Stimulated activated effector memory CD8-positive, alpha-beta T cell treated with anti-CD3 and anti-CD28 coated beads, Interleukin-12 subunit alpha, Interleukin-12 subunit beta, amount 100 ng/mL, for 72 hours (primary cell): ENCODE measurements at regions not wholly inside any gene's neighbourhood (a gene's known extent, or its start where the extent isn't known, plus 50 kb on each side); places are given as distances from the start of the nearest gene placed in this dataset.
"Not testable (repeated sequence)": the region's sequence is repeated elsewhere in the genome, so short reads cannot be mapped to it uniquely, and the experiment has no call there.

Experiments used
- ATAC-seq: fragments of 150-1000 bp; cut with Tn5 transposase; 2 replicates; pipeline ENCODE4 v1.10.0; 2021
- DNase-seq, 2 donors: peaks; one replicate each; pipeline ENCODE4 v3.0.0; 2021 to 2022; ENCODE audit warnings: low spot score in 2 of 2
- H3K27ac Mint-ChIP-seq: one replicate; pipeline ENCODE4 v1.8.0; 2022; ENCODE audit warnings: mild to moderate bottlenecking, mixed read lengths
- H3K36me3 Mint-ChIP-seq: one replicate; pipeline ENCODE4 v1.8.0; 2022; ENCODE audit warnings: mild to moderate bottlenecking, mixed read lengths
- H3K4me1 Mint-ChIP-seq: one replicate; pipeline ENCODE4 v1.8.0; 2022; ENCODE audit warnings: mixed read lengths
- H3K4me3 Mint-ChIP-seq: one replicate; pipeline ENCODE4 v1.8.0; 2022; ENCODE audit warnings: mild to moderate bottlenecking, mixed read lengths
- H3K9me3 Mint-ChIP-seq: one replicate; pipeline ENCODE4 v1.8.0; 2022; ENCODE audit warnings: mixed read lengths

GRCh38 chr20:48215536-48215935 lies 430.3 kb upstream of the SULF2 start:
- Mint-ChIP-seq H3K36me3 (no peaks in the 10 kb centered on the region), H3K9me3 (no peaks in the 10 kb centered on the region), H3K4me3 (no peak overlapping the region), H3K4me1 (no peaks in the 10 kb centered on the region), H3K27ac (no peak overlapping the region)
- ATAC-seq (no peak), DNase-seq (no peak)

DNA sequence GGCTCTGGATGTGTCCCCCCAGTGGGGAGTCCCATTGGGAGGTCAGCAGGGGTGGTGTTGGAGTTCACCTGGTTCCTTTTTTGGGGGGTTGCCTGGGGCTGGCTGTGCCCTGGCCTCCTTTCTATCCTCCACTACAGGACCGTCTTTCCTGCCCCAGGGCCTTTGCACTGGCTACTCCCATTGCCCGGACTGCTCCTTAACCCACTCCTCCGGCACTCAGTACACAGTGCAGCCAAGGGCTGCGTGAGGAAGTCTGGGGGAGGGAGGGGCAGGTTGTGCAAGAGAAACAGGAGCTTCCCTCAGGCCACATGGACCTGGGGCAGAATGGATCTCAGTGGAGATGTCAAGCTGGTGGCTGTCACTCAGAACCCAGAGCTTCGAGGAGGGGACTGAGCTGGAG lies 429.3 kb upstream of the SULF2 start:
- DNase-seq (no peak), ATAC-seq (no peak)
- no peaks in the 10 kb centered on the region for H3K36me3 Mint-ChIP-seq
- no peak overlapping the region for H3K4me3 Mint-ChIP-seq
- no peaks in the 10 kb centered on the region for H3K4me1 Mint-ChIP-seq
- H3K27ac Mint-ChIP-seq, result no peak overlapping the region
- no peaks in the 10 kb centered on the region for H3K9me3 Mint-ChIP-seq

DNA sequence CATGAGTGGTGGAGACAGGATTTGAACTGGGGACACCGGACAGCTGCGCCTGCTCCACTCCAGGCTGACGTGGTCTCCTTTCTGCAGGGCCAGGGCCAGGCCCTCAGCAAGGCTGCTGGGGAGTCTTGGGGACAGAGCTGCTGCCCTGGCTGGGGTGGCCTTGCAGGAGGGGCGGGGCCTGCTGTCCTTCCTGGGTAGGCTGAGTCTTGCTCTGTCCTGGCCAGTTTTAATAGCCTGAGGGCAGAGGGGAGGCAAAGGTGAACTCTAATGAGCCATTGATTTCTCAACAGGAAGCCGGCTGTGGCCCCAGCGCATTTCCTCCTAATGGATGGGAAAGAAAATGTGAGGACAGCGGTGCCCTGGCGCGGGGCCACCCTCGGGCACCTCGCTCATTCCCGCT lies 428.4 kb upstream of the SULF2 start:
- not testable (repeated sequence) for H3K9me3 Mint-ChIP-seq, H3K27ac Mint-ChIP-seq, H3K36me3 Mint-ChIP-seq, ATAC-seq, DNase-seq, H3K4me1 Mint-ChIP-seq, H3K4me3 Mint-ChIP-seq

GRCh38 chr20:48212806-48213509 lies 427.7 kb upstream of the SULF2 start:
- no peak overlapping the region for H3K27ac Mint-ChIP-seq
- no peak overlapping the region for H3K4me3 Mint-ChIP-seq
- H3K4me1 Mint-ChIP-seq, result no peaks in the 10 kb centered on the region
- H3K9me3 Mint-ChIP-seq, result no peaks in the 10 kb centered on the region
- no peak for DNase-seq
- no peak for ATAC-seq
- no peaks in the 10 kb centered on the region for H3K36me3 Mint-ChIP-seq

- ATAC-seq, result no peak
- no peaks in the 10 kb centered on the region for H3K9me3 Mint-ChIP-seq
- H3K4me3 Mint-ChIP-seq, result no peak overlapping the region
- no peaks in the 10 kb centered on the region for H3K4me1 Mint-ChIP-seq
- no peak for DNase-seq
- no peak overlapping the region for H3K27ac Mint-ChIP-seq
- H3K36me3 Mint-ChIP-seq, result no peaks in the 10 kb centered on the region
Measured at GRCh38 chr20:48211847-48212246, 426.6 kb upstream of the SULF2 start.

DNA sequence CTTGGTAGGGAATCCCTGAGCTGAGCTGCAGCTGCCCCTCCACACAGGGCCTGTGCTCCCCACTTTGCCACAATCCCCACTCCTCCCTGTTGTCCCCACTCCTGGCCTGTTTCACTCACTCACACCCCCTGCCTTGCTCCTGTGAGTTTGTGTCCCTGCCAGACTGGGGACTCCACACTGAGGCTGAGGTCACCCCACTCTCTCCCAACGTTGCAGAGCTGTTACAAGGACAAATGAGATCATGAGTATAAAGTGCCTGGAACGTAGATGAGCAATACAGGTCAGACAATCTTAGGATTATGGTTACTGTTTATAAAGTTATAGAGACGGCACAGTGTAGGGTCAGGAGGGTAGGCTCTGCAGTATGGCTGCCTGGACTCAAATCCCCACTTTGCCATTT lies 426.0 kb upstream of the SULF2 start:
- no peak overlapping the region for H3K4me3 Mint-ChIP-seq
- DNase-seq, result no peak
- no peaks in the 10 kb centered on the region for H3K9me3 Mint-ChIP-seq
- no peak for ATAC-seq
- H3K4me1 Mint-ChIP-seq, result no peaks in the 10 kb centered on the region
- no peak overlapping the region for H3K27ac Mint-ChIP-seq
- H3K36me3 Mint-ChIP-seq, result no peaks in the 10 kb centered on the region

GRCh38 chr20:48210111-48211027 lies 425.1 kb upstream of the SULF2 start:
- H3K4me3 Mint-ChIP-seq, result no peak overlapping the region
- H3K9me3 Mint-ChIP-seq, result no peaks in the 10 kb centered on the region
- H3K4me1 Mint-ChIP-seq, result no peaks in the 10 kb centered on the region
- no peak overlapping the region for H3K27ac Mint-ChIP-seq
- DNase-seq (no peak), ATAC-seq (no peak)
- H3K36me3 Mint-ChIP-seq, result no peaks in the 10 kb centered on the region

DNA sequence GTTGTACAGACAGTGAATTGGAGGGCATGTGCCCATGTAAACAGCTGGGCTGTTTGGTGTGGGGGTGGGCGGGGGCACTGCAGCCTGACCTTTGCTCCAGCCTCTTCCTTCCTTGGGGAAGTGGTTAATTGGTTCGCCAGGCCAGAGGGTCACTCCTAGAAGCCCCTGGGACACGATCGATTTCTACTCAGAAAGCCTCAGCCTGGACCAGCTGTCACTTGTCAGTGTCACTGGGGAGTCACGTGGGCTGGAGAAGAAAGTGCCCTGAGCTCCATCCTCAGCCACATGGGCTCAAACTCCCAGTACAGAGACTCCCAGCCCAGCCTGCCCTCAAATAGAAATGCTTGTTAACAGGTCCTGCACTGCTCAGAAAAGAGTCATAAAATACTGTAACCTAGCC lies 423.8 kb upstream of the SULF2 start:
- H3K4me3 Mint-ChIP-seq, result no peak overlapping the region
- ATAC-seq (no peak), DNase-seq (no peak)
- H3K9me3 Mint-ChIP-seq, result no peaks in the 10 kb centered on the region
- no peak overlapping the region for H3K27ac Mint-ChIP-seq
- H3K36me3 Mint-ChIP-seq, result no peaks in the 10 kb centered on the region
- no peaks in the 10 kb centered on the region for H3K4me1 Mint-ChIP-seq

- Mint-ChIP-seq H3K9me3 (no peaks in the 10 kb centered on the region), H3K27ac (no peak overlapping the region), H3K4me1 (no peaks in the 10 kb centered on the region), H3K36me3 (no peaks in the 10 kb centered on the region), H3K4me3 (no peak overlapping the region)
- ATAC-seq (no peak), DNase-seq (no peak)
Measured at GRCh38 chr20:48208176-48208575, 422.9 kb upstream of the SULF2 start.

DNA sequence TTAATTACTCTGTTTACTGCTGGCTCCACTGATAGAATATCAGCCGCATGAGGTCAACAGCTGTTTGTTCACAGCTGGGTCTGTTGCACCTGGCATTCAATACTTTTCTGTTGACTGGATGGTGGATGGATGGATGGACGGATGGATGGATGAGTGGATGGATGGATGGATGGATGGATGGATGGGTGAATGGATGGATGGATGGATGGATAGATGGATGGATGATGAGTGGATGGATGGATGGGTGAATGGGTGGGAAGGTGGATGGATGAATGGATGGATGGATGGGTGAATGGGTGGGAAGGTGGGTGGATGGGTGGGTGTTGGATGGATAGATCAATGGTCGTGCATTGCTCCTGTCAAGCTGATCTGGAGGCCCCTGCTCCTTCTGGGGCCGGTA lies 422.2 kb upstream of the SULF2 start:
- DNase-seq (no peak), ATAC-seq (no peak)
- Mint-ChIP-seq H3K9me3 (no peaks in the 10 kb centered on the region), H3K27ac (no peak overlapping the region), H3K36me3 (no peaks in the 10 kb centered on the region), H3K4me1 (no peaks in the 10 kb centered on the region), H3K4me3 (no peak overlapping the region)

GRCh38 chr20:48205786-48206185 lies 420.5 kb upstream of the SULF2 start:
- H3K4me3 Mint-ChIP-seq, result no peak overlapping the region
- ATAC-seq (no peak), DNase-seq (no peak)
- H3K9me3 Mint-ChIP-seq, result no peaks in the 10 kb centered on the region
- H3K4me1 Mint-ChIP-seq, result no peaks in the 10 kb centered on the region
- H3K36me3 Mint-ChIP-seq, result no peaks in the 10 kb centered on the region
- H3K27ac Mint-ChIP-seq, result no peak overlapping the region

DNA sequence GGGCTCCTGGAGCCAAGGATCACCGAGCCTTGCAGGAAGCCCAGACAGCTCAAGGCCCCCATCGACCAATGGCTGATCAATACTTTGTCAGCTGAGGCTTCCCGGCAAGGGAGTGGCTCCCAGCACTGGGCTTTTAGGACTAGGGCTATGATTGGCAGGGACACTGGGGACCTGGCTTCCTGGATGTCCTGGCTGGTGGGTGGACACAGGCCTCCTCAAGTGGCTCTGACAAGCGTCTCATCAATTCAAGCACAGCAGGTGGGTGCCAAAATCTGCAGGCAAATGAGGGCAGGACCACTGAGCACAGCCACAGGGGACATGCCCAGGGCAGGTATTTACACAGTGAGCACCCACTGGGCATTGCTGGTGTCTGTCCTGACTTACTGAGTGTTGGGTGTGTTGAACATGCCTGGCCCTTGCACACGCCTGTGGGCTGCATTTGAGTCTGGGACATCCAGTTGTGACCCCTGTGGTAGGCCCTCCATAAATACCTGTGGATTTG lies 420.1 kb upstream of the SULF2 start:
- Mint-ChIP-seq H3K27ac (no peak overlapping the region), H3K4me1 (no peaks in the 10 kb centered on the region), H3K4me3 (no peak overlapping the region), H3K9me3 (no peaks in the 10 kb centered on the region), H3K36me3 (no peaks in the 10 kb centered on the region)
- ATAC-seq, result no peak
- DNase-seq, result no peak

- Mint-ChIP-seq H3K36me3 (no peaks in the 10 kb centered on the region), H3K4me1 (no peaks in the 10 kb centered on the region), H3K27ac (no peak overlapping the region), H3K9me3 (no peaks in the 10 kb centered on the region), H3K4me3 (no peak overlapping the region)
- ATAC-seq (no peak), DNase-seq (no peak)
Measured at GRCh38 chr20:48204499-48204898, 419.2 kb upstream of the SULF2 start.

DNA sequence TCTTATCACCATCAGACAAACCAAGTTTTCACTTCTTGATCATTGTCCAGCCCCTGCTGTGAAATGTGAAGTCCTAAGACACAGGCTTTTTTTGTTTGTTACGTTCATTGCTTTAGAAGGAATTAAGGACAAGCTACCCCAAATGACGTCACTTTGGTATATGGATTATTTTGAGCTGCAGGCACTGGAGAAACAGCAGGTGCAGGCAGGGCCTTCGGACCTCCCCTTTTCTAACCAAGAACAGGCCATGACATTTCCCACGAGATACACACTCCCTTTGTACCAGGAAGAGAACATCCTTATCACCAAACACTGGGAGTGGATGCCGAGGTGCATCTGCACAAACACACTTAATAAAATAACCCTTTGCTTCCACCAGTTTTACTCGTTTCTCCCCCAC lies 418.0 kb upstream of the SULF2 start:
- Mint-ChIP-seq H3K4me1 (no peaks in the 10 kb centered on the region), H3K9me3 (no peaks in the 10 kb centered on the region), H3K27ac (no peak overlapping the region), H3K36me3 (no peaks in the 10 kb centered on the region), H3K4me3 (no peak overlapping the region)
- ATAC-seq, result no peak
- DNase-seq, result no peak

- ATAC-seq (no peak), DNase-seq (no peak)
- H3K4me3 Mint-ChIP-seq, result no peak overlapping the region
- no peak overlapping the region for H3K27ac Mint-ChIP-seq
- H3K36me3 Mint-ChIP-seq, result no peaks in the 10 kb centered on the region
- no peaks in the 10 kb centered on the region for H3K4me1 Mint-ChIP-seq
- no peaks in the 10 kb centered on the region for H3K9me3 Mint-ChIP-seq
Measured at GRCh38 chr20:48202334-48203113, 417.2 kb upstream of the SULF2 start.
